ENCODE measurements at regions not wholly inside any gene's neighbourhood (a gene's known extent, or its start where the extent isn't known, plus 50 kb on each side); places are given as distances from the start of the nearest gene placed in this dataset.

DNA sequence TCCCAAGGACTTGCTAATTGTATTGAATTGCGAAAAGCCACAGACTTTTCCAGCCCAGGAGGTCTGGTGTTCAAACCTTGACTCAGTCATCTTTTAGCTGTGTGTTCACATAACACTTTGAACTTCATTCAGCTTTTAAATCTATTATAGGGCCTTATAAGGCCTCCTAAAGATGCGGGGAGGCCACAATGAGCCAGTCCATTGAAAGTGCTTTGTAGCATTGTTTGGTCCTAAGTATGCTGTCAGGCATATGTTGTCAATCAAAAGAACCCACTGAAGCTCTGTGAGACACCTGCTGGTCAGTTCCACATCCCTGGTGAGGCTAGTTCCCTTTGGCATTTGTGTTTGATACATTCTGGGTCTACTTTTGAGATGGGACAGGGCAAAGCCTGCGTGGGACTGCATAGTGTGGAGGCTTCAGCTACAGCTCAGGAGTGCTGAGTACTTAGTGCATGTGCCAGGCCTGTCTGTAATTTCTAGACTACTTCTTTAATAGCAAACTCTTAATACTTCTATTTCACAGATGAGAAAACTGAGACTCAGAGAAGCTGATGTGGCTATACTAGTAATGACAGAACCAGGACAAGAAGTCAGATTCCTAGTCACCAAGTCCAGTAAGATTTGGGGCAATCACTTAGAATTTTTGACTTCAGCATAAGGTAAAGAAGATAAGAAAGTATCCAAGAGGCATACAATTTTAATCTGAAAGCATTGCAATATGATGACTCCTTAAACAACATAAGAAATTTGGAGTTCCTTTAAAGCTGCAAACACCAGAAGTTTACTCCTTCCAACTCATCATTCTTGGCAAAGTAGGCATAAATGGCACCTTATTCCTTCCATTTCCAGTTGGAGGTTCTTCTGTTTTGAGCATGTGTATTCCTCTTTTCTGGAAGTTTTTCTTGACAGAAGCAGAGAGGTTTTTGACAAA, 213.0 kb downstream of the PDCD6IP start:
- peak; percentile 27 for DNase-seq (ENCODE audit: low spot score)

DNA sequence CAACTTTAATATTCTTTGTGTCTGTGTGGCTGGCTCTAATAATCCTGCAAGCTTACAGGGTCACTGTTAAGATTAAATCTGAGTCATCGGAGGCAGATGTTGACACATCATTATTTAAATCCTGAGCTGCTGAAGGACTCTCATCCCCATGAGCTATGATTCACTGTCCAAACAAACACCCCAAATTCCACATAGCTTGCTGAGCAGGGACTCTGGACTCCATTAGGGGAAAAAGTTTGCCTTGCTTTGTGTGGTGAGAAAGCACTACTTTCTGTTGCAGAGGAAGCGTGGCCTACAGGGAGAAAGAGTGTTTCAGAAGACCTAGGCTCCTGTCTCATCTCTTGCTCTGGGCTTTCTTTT, 213.7 kb downstream of the PDCD6IP start:
- peak; percentile 56 for DNase-seq (ENCODE audit: low spot score)

DNA sequence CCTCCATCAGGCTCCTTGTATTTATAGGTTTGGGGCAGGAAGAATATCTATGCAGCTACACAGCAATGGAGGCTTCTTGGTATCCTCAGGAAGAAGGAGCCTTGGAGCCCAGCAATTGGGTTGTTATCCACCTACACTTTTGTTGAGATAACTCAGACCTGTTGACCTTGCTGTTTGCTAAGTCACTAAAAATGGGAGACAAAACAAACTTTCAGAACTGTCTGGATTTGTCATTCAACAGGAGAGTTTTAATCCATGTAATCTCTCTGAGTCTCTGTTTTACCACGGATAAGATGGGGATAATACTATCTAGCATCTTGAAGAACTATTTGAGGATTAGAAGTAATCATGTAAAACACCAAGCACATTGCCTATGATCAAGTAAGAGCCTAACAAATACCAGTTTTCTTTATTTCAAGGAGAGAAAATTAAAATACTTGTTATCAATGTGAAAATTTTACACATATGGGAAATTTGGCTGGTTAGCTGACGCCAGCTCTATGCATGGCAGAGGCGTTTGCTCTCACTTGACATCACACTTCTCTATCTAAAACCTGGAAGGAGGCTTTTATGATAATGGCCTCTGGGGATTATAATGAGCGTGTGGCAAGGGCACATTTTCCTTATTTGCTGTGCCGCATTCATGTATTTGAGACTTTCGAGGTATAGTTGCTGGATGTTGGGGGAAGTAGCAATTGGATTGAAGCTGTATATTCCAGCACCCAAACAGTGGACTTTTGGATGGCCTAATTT, 215.6 kb downstream of the PDCD6IP start:
- DNase-seq (ENCODE audit: low spot score), result no peak

- DNase-seq (ENCODE audit: low spot score), result no peak
These were observed 217.0 kb downstream of the PDCD6IP start for GRCh38 chr3:34015204-34016142.

DNA sequence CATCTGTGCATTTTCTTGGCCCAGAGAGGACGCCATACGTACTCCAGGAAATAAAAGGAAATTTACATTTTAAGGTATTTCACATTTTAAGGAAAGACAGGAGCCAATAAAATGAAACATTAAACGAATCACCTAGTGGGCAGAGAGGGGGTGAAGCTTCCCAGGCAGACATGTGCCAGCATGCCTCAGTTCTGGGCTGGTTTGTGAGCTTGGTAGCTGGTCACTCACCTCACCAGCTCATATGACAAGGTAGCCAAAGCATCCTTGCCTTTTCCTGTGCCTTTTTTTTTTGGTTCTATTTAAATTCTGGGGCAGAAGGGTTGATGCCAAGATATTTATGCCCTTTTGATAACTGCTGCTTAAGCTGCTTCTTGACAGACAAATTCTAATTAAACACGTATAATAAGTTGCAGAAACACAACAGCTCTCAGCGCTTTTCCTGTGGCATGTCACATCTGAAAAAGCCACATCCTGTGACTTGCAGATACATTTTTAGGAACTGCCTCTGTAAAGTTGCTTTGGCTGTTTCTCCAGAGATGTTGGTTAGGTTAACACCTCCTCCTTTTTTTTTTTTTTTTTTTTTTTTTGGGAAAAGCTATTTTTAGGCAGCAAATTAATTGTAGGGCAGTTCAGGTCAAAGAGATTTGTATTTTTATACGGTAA, 218.6 kb downstream of the PDCD6IP start:
- no peak for DNase-seq (ENCODE audit: low spot score)

- no peak for DNase-seq (ENCODE audit: low spot score)
These were observed 219.3 kb downstream of the PDCD6IP start for GRCh38 chr3:34017757-34018156.

DNA sequence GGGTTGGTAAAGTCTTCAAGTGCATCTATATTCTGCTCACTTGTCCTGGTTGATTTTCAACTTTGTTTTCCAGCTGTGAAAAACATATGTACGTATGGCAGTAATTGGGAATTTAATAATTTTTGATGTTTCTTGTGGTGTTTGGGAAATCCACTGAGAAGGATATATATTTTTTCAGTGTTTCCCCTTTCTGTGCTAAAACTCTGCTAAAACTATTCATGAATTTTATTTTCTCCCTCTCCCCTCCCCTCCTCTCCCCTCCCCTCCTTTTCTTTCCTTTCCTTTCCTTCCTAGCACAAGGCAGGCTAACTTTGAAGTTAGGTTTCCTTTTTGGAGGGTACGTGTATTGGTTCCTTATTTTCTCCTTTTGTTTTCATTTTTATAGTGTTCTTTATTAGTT, 220.7 kb downstream of the PDCD6IP start:
- no peak for DNase-seq (ENCODE audit: low spot score)

GRCh38 chr3:34020170-34020569, 221.7 kb downstream of the PDCD6IP start:
- DNase-seq (ENCODE audit: low spot score), result no peak

- no peak for DNase-seq (ENCODE audit: low spot score)
These were observed 222.6 kb downstream of the PDCD6IP start for GRCh38 chr3:34020726-34021680.

DNA sequence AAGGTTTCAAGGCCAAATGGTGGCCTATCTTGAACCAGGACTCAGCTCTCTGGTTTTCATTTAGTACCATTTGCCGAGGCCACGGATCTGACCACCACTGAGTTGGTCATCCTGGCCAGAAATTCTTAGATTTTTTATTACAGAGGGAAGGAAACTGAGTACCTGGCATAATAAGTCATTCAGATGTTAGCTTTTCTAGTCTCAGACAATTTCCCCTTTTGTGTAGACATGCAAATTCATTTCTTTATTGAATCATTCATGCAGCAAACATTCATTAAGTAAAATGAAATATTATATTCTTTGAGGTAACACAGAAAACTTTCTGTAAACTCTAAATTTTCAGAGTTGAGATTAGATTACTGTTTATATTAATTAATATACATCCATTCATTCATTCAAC, 223.7 kb downstream of the PDCD6IP start:
- DNase-seq (ENCODE audit: low spot score), result no peak

GRCh38 chr3:34024447-34025240, 226.2 kb downstream of the PDCD6IP start:
- no peak for DNase-seq (ENCODE audit: low spot score)

GRCh38 chr3:34033839-34034238, 235.4 kb downstream of the PDCD6IP start:
- DNase-seq (ENCODE audit: low spot score), result no peak

GRCh38 chr3:34034840-34035239, 236.4 kb downstream of the PDCD6IP start:
- DNase-seq (ENCODE audit: low spot score), result no peak

- DNase-seq (ENCODE audit: low spot score), result no peak
These were observed 237.3 kb downstream of the PDCD6IP start for GRCh38 chr3:34035775-34036174.

GRCh38 chr3:34037260-34037659, 238.8 kb downstream of the PDCD6IP start:
- DNase-seq (ENCODE audit: low spot score), result no peak

GRCh38 chr3:34038131-34038530, 239.7 kb downstream of the PDCD6IP start:
- no peak for DNase-seq (ENCODE audit: low spot score)

GRCh38 chr3:34046154-34046553, 247.7 kb downstream of the PDCD6IP start:
- no peak for DNase-seq (ENCODE audit: low spot score)

- DNase-seq (ENCODE audit: low spot score), result no peak
These were observed 255.2 kb downstream of the PDCD6IP start for GRCh38 chr3:34053626-34054025.

DNA sequence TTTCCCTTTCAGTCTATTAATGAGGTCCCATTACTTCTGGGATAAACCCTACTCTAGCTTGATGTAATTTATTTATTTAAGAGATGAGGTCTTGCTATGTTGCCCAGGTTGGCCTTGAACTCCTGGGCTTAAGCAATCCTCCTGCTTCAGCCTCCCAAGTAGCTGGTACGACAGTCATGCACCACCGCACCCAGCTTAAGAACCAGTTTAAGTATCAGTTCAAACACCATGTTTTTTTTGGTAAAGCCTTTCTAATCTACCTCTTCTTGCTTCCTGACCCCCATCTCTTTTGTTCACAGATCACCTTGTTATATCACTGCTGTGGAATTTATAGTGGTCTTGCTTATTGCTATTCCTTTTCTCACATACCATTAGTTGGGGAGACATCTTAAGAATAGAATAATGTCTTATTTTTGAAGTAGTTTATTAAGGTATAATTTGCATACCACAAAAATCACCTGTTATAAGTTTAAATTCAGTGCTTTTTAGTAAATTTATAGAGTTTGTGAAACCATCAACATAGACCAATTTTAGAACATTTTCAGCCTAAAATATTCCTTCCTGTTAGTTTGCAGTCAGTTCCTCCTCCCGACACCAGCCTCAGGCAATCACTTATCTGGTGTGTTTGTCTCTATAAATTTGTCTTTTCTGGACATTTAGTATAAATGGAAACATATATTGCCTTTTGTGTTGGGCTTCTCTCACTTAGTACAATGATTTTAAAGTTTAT, 257.9 kb downstream of the PDCD6IP start:
- no peak for DNase-seq (ENCODE audit: low spot score)
